GM21360 (cell line): ENCODE measurements at regions not wholly inside any gene's neighbourhood (a gene's known extent, or its start where the extent isn't known, plus 50 kb on each side); places are given as distances from the start of the nearest gene placed in this dataset.
"Not testable (repeated sequence)": the region's sequence is repeated elsewhere in the genome, so short reads cannot be mapped to it uniquely, and the experiment has no call there.

Source experiments
- ATAC-seq: cut with Tn5 transposase; IDR thresholded peaks from one replicate; pipeline ENCODE4 v1.9.1; 2021; ENCODE audit warnings: mild to moderate bottlenecking, moderate library complexity; ENCODE audit not compliant: unreplicated experiment

DNA sequence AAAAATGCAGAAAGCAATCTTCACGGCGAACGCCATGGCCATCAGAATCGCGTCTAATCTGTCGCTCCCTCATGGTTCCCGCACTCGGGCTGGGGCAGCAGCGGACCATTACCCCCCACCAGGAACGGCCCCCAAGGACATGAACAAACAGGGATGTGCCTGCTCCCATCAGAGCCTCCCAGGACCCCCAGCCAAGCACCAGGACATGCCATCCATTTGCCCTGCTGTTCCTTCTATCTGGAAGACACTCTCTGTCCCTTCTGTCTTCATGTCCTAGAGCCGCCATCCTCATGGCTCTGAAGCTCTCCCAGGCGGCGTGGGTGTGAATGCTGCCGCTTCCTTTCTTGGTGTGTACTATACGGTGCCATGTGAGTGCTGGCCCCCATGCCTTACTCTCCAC lies 371.8 kb downstream of the BCL11B start:
- no peak for ATAC-seq

GRCh38 chr14:98900798-98901197 lies 371.2 kb downstream of the BCL11B start:
- ATAC-seq, result no peak

DNA sequence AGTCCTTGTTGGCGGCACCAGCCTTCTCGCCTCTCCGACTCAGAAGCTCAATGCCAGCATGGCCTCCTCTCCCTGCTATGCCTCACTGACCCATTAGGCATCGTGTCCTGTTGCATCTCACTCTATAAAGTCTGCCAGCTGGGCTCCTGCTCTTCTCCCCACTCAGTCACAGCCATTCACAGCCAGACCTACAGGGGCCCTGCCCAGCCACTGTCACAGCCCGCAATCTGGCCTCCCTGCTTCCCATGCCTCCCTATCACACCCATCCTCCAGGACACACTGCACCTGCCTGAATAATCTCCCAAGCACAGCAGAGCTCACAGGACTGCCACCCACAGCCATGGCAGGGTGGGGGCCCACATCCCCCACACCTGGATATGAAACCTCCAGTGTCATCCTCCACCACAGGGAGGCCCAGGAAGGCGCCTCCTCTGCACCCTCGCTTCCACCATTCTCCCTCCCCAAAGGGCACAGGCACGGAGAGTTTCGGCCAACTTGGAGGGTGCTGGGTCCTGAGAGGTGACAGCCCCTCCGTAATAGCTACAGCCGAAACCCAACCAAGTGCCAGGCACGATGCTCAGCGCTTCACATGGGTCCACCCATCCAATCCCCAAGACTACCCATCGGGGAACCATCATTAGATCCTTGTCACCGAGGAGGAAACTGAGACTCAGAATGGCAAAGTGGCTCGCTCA lies 370.3 kb downstream of the BCL11B start:
- ATAC-seq, result no peak

- ATAC-seq, result no peak
These were observed 368.6 kb downstream of the BCL11B start for GRCh38 chr14:98903371-98903770.

DNA sequence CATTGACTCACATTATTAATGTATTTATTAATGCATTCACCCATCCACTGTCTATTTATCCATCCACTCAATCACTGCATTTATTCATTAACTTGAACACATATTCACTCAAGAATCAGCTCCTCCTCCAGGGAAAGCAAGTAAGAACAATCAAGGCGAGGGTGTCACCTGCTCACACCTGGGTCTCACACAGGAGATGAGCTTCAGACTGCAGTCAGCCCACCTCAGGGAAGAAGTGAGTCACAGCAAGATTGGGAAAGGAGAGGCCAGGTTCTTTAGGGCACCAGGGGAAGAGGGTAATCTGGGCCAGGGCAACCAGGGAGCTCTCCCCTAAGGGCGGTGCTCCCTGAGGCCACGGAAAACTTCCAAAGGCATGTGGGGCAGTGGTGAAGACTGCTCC lies 367.3 kb downstream of the BCL11B start:
- ATAC-seq, result no peak

GRCh38 chr14:98906123-98906995 lies 365.6 kb downstream of the BCL11B start:
- no peak for ATAC-seq

- no peak for ATAC-seq
These were observed 364.7 kb downstream of the BCL11B start for GRCh38 chr14:98907271-98907670.

DNA sequence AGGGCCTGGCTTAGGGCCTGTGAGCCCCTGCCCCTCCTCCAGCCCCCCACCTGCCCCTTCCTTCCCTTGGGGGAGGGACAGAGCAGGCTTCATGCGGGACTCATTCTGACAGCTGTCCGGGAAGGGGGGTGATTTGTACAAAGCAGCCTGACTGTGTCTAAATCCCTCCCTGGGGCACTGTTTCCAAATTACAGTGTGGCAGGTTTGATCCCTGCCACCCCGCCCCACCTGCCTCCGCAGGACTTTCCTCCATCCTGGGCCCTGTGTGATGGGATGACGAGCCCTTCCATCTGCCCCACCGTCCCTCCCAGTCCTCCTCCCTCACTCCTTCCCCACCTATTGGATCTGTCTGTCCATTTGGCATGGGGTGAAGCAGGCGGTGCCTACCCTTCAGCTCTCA lies 363.9 kb downstream of the BCL11B start:
- ATAC-seq, result no peak

- ATAC-seq, result no peak
These were observed 362.6 kb downstream of the BCL11B start for GRCh38 chr14:98909251-98909944.

- no peak for ATAC-seq
These were observed 361.9 kb downstream of the BCL11B start for GRCh38 chr14:98910061-98910460.

- no peak for ATAC-seq
These were observed 359.3 kb downstream of the BCL11B start for GRCh38 chr14:98912655-98913054.

DNA sequence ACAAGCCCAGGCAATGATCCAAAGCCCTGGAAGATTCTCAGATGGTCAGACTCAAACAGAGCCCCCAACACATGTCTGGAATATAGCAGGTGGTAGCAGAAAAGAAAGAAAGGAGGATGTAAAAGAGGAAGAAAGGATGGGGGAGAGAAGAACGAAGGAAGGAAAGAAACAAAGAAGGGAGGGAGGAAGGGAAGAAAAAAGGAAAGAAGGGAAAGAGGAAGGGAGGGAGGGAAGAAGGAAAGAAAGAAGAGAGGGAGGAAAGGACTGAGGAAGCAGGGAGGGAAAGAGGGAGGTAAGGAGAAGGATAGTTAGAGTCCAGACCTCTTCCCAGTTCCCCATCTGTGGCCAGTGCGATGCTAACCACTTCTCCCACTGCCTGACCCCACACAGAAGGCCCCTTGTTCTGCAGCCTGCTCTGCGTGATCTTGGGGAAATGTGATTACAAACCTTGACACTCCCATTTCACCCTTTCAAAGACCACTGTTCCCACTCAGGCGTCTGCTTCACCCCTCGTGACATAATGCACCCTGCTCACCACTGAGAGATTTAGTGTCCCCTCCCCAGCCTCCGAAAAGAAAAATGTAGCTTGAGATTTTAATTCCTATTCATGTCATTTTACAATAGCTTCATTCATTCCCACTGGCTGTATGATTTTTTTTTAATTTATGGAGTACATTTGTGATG lies 357.9 kb downstream of the BCL11B start:
- ATAC-seq, result no peak

DNA sequence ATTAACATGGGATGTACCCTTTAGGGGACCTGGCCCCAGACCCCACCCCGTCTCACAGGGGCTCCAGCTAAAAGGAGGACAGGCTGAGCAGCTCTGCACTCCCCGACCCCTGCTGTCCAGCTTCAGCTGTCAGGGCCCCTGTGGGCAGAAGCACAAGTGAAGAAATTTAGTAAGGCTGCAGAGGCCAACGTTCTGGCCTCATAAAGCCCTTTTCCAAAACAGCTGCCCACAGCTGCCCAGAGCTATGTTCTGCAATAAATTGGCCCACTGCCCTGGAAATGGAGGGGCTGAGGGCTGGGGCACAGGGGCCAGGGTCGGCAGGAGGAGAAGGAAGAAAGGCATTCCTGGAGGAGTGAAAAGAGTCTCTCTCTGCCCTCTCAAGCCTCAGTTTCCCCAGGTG lies 357.1 kb downstream of the BCL11B start:
- no peak for ATAC-seq

DNA sequence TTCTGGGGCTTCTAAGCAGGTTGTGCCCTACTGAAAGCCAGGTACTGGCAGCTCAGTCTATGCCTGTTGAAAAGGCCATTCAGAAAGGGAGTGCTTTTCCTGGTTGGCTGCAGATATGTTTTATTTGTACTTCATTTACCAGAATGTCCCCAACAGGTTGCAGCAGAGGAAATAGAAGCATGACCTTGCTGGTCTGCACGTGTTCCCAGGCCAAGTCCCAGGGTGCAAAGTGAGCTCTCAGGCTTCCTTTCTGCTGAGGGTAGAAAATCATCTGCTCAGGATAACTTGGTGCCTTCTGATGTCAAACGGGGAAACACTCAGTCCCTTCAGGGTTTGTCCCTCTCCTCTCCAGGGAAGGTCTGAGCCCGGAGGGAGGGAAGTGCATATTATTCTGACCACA lies 356.4 kb downstream of the BCL11B start:
- no peak for ATAC-seq

DNA sequence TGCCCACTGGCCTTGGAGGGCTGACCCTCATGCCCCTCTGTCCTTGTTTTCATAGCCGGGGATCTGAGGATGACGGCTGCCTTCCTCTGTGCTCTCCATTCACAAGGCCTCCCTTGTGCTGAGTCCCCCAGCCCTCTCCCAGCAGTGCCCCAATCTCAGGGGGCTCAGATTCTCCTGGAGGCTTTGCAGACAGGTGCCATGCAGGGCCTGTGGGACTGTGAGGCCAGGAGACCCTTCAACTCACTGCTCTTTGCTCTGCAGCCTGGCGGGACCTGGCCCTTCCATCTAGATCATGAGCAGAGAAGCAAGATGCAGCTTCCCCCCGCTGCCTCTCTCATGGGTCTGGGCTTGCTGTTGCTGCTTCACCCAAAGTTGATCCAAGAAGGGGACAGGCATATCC lies 356.0 kb downstream of the BCL11B start:
- ATAC-seq, result no peak

- ATAC-seq, result no peak
These were observed 355.5 kb downstream of the BCL11B start for GRCh38 chr14:98916476-98916875.

DNA sequence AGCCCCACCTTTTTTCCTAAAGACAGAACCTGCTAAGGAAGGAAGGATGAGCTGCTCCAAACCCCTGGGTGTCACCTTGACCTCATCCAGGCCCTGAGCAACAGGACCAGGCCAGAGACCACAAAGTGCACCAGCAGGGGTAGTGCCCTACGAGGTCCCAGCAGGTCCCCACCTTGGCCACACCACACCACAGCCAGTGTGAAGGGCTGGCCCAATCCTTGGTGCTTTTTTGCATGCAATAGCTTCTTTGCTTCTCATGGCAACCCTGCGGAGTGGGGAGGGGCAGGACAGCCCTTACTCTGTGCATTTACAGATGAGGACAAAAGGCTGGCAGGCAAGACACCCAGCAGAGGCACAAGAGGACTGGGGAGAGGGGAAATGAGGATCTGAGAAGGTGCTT lies 352.6 kb downstream of the BCL11B start:
- ATAC-seq, result no peak

GRCh38 chr14:98921306-98921705 lies 350.7 kb downstream of the BCL11B start:
- not testable (repeated sequence) for ATAC-seq

DNA sequence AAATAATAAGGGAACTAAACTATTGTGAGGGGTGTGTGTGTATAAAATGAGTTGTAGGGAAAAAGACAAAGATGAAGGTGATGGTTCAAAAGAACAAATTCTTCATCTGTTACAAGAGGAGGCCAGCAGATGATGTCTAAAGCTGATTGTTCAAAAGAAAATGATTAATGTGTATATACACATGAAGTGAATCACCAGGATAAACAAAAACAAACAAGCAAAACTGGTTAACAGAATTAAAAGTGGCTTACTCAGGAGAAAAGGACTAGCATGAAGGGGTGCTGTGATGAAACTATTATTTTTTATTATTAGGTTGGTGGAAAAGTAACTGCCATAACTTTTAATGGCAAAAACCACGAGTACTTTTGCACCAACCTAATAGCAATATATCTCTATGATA lies 348.4 kb downstream of the BCL11B start:
- no peak for ATAC-seq

GRCh38 chr14:98924046-98924445 lies 348.0 kb downstream of the BCL11B start:
- ATAC-seq, result no peak

DNA sequence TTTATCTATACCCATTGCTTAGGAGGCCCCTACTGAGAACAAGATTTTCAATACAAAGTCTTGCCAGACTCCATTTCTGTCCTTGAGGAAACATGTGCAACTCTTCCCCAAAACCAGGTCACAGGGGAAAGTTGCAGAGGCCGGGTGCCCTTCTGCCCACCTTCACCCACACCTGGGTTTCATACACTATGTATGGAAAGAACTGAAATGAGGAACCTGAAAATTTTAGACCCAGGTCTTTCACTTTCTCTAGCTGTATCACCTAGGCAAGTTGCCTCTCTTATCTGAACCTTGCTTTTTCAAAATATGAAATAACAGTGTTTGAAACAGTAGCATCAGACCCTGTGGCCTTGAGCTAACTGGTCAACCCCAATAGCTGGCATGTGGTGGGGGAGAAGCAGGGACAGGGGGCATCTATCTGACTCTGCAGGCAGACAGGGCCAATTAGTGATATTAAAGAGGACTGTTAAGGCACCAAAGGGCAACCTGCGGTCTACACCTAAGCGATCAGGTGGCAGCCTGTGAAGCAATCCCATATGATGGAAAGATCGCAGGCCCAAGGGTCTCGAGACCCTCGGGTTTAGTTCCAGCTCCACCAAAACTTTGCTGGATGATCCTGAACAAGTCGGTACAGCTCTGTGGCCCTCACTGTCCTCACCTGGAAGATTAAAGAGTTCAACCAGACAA lies 346.5 kb downstream of the BCL11B start:
- ATAC-seq, result no peak
